ENCODE measurements at regions not wholly inside any gene's neighbourhood (a gene's known extent, or its start where the extent isn't known, plus 50 kb on each side); places are given as distances from the start of the nearest gene placed in this dataset.

DNA sequence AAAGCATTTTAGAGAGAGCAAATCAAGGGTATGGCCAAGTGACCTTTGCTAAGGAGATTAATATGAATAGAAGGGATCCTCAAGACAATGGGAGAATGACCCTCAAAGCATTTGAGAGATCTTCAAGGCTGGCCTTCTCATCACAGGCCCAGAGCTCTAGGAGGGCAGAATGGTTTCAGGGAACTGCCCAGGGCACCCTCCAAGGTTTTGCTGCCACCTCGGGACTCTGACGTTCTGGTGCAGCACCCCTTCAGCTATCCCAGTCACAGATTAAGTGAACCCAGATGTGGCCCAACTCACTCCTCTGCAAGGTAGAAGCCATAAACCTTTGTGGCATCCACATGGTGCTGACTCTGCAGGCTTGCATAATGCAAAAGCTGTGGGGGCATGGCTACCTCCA lies 209.3 kb downstream of the TLE3 start:
- no peak for DNase-seq
- TF ChIP-seq, protein P1, sequence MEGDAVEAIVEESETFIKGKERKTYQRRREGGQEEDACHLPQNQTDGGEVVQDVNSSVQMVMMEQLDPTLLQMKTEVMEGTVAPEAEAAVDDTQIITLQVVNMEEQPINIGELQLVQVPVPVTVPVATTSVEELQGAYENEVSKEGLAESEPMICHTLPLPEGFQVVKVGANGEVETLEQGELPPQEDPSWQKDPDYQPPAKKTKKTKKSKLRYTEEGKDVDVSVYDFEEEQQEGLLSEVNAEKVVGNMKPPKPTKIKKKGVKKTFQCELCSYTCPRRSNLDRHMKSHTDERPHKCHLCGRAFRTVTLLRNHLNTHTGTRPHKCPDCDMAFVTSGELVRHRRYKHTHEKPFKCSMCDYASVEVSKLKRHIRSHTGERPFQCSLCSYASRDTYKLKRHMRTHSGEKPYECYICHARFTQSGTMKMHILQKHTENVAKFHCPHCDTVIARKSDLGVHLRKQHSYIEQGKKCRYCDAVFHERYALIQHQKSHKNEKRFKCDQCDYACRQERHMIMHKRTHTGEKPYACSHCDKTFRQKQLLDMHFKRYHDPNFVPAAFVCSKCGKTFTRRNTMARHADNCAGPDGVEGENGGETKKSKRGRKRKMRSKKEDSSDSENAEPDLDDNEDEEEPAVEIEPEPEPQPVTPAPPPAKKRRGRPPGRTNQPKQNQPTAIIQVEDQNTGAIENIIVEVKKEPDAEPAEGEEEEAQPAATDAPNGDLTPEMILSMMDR (IDR thresholded peaks at IDR 0.05), result no peak
- peaks cover 0 to 18% of the 10 kb centered on the region in 2 donors for H3K27me3 ChIP-seq
- H3K9me3 ChIP-seq, result peaks cover 0 to 2% (median 0%) of the 10 kb centered on the region in 3 donors
- H3K4me3 ChIP-seq, result no peak overlapping the region
- no peak overlapping the region for H3K27ac ChIP-seq
- H3K4me1 ChIP-seq, result no peaks in the 10 kb centered on the region
- H3K36me3 ChIP-seq, result no peaks in the 10 kb centered on the region
- intact Hi-C loops (cut with DNase I; ENCODE audit: low total_unique reads), result no loop called here

- no peak overlapping the region for H3K27ac ChIP-seq
- DNase-seq, result no peak
- no peaks in the 10 kb centered on the region for H3K9me3 ChIP-seq
- peaks cover 0 to 4% of the 10 kb centered on the region in 2 donors for H3K27me3 ChIP-seq
- intact Hi-C loops (cut with DNase I; ENCODE audit: low total_unique reads), result no loop called here
- no peaks in the 10 kb centered on the region for H3K36me3 ChIP-seq
- peaks cover 0 to 6% (median 2%) of the 10 kb centered on the region in 4 donors for H3K4me1 ChIP-seq
- no peak overlapping the region for H3K4me3 ChIP-seq
- TF ChIP-seq, protein P1 (IDR thresholded peaks at IDR 0.05), result no peak
Observed at GRCh38 chr15:69891070-69891536, 206.6 kb downstream of the TLE3 start.

DNA sequence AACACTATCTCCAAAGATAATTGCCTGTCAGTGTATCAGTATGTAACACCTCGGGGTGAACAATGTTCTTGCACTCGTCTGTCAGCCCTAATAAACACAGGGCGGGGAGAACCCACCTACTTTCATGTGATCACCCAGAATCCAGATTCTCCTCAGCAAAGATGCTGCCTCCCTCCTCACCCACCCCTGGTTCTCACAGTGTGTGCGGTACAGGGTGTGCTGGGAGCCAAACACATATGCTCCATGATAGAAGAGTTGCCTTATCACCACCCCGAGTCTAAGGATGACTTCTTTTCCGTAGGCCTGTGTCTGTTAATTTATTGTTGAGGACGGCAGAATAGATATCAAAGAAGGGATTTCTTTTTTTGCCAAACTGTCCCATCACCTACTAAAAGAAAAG lies 206.1 kb downstream of the TLE3 start:
- TF ChIP-seq, protein P1 (IDR thresholded peaks at IDR 0.05), result no peak
- Histone ChIP-seq H3K4me1 (peaks cover 0 to 6% (median 2%) of the 10 kb centered on the region in 4 donors), H3K27ac (no peak overlapping the region), H3K9me3 (no peaks in the 10 kb centered on the region), H3K4me3 (no peak overlapping the region), H3K36me3 (no peaks in the 10 kb centered on the region), H3K27me3 (no peaks in the 10 kb centered on the region)
- intact Hi-C loops (cut with DNase I; ENCODE audit: low total_unique reads), result no loop called here
- DNase-seq, result no peak

GRCh38 chr15:69892351-69892750 lies 205.4 kb downstream of the TLE3 start:
- H3K9me3 ChIP-seq, result no peaks in the 10 kb centered on the region
- no peaks in the 10 kb centered on the region for H3K27me3 ChIP-seq
- H3K36me3 ChIP-seq, result no peaks in the 10 kb centered on the region
- H3K4me3 ChIP-seq, result no peak overlapping the region
- peaks cover 0 to 6% (median 2%) of the 10 kb centered on the region in 4 donors for H3K4me1 ChIP-seq
- no peak for DNase-seq
- intact Hi-C loops (cut with DNase I; ENCODE audit: low total_unique reads), result no loop called here
- no peak overlapping the region for H3K27ac ChIP-seq
- TF ChIP-seq, protein P1 (IDR thresholded peaks at IDR 0.05), result no peak

DNA sequence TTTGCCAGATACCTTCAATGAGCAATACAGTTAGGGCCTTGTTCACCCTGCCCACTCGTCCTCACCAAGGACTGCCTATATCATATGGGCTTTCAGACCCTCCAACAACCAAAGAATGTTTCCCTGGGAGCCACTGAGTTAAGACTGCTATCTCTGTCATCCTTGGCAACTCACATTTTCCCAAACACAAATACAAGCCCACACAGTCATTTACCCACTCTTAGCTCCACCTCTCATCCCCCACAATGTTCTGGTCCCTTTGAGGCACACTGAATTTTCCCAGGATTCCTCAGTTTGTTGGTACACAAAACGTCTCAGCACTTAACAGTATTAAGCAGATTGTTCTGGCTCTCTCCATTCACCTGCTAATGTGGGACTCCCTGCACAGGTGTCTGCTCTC lies 204.6 kb downstream of the TLE3 start:
- no peak for DNase-seq
- H3K27ac ChIP-seq, result no peak overlapping the region
- intact Hi-C loops (cut with DNase I; ENCODE audit: low total_unique reads), result no loop called here
- no peaks in the 10 kb centered on the region for H3K36me3 ChIP-seq
- no peaks in the 10 kb centered on the region for H3K9me3 ChIP-seq
- no peaks in the 10 kb centered on the region for H3K27me3 ChIP-seq
- peaks cover 0 to 6% (median 2%) of the 10 kb centered on the region in 4 donors for H3K4me1 ChIP-seq
- H3K4me3 ChIP-seq, result no peak overlapping the region
- TF ChIP-seq, protein P1 (IDR thresholded peaks at IDR 0.05), result no peak

- Histone ChIP-seq H3K4me3 (no peak overlapping the region), H3K36me3 (no peaks in the 10 kb centered on the region), H3K4me1 (peaks cover 0 to 6% (median 2%) of the 10 kb centered on the region in 4 donors), H3K27ac (no peak overlapping the region), H3K9me3 (no peaks in the 10 kb centered on the region), H3K27me3 (no peaks in the 10 kb centered on the region)
- intact Hi-C loops (cut with DNase I; ENCODE audit: low total_unique reads), result no loop called here
- DNase-seq, result peak; percentile 53 to 72
- TF ChIP-seq, protein P1 (IDR thresholded peaks at IDR 0.05), result no peak
Observed at GRCh38 chr15:69893863-69894262, 203.9 kb downstream of the TLE3 start.
